Thyroid gland (tissue), 4 donors: ENCODE measurements at regions not wholly inside any gene's neighbourhood (a gene's known extent, or its start where the extent isn't known, plus 50 kb on each side); places are given as distances from the start of the nearest gene placed in this dataset.

Experiments used
- DNase-seq, 2 donors: peaks; one replicate each; pipeline ENCODE4 v3.0.0-alpha.2; 2019
- H3K27ac ChIP-seq, 3 donors: fragments of 200-600 bp; sonication (generic); 1 replicate in 2 of 3; 2 replicates in 1 of 3; pipeline ENCODE4 v1.5.1; 2016 to 2019; ENCODE audit warnings: mild to moderate bottlenecking in 1 of 3, moderate library complexity in 1 of 3
- H3K27me3 ChIP-seq: fragments of 200-600 bp; sonication (generic); one replicate; pipeline ENCODE4 v1.5.1; 2019
- H3K36me3 ChIP-seq, 2 donors: fragments of 200-600 bp; sonication (generic); one replicate each; pipeline ENCODE4 v1.5.1; 2016 to 2019
- H3K4me1 ChIP-seq, 2 donors: fragments of 200-600 bp; sonication (generic); one replicate each; pipeline ENCODE4 v1.5.1; 2017 to 2019
- H3K4me3 ChIP-seq, 3 donors: fragments of 200-600 bp; sonication (generic); replicated peaks in 1 of 3; 1 replicate in 2 of 3; 2 replicates in 1 of 3; pipeline ENCODE4 v1.5.1; 2016; ENCODE audit warnings: mild to moderate bottlenecking in 1 of 3
- H3K9me3 ChIP-seq: fragments of 200-600 bp; sonication (generic); one replicate; pipeline ENCODE4 v1.5.1; 2017
- POLR2A ChIP-seq, 2 donors: fragments of 450-650 bp; IDR thresholded peaks; one replicate each; pipeline ENCODE4 v1.6.1; 2017; ENCODE audit warnings: antibody characterized with exemption in 2 of 2, mild to moderate bottlenecking in 2 of 2, moderate library complexity in 1 of 2
- WGBS, 2 donors: methylation state at CpG; one replicate each; pipeline ENCODE4 v1.1.5; 2017; 5-methylcytosine and 5-hydroxymethylcytosine counted together
- intact Hi-C: fragments of 100-400 bp; cut with DNase I; formaldehyde crosslinking; loops from one replicate; pipeline ENCODE4 v1.15.1; 2023
- TF ChIP-seq, protein P1 (sequence below), 6 experiments: fragments of 200-600 bp in 3 of 6; fragments of 450-650 bp in 3 of 6; sonication (generic) in 3 of 6; IDR thresholded peaks; one replicate each; pipeline ENCODE4 v1.5.1; 2016 to 2019; ENCODE audit warnings: antibody characterized with exemption in 6 of 6, mild to moderate bottlenecking in 2 of 6, inconsistent platforms in 1 of 6, moderate library complexity in 1 of 6

GRCh38 chr5:173792781-173793547 lies 95.2 kb upstream of the CPEB4 start:
- H3K36me3 ChIP-seq: no peaks in the 10 kb centered on the region
- no peak overlapping the region for H3K27ac ChIP-seq
- WGBS, 2 donors: 87 to 88% methylated on average over 7 of the region's 7 CpGs
- no peak overlapping the region for H3K4me3 ChIP-seq
- H3K9me3 ChIP-seq: no peaks in the 10 kb centered on the region
- no peak for TF ChIP-seq POLR2A (IDR thresholded peaks at IDR 0.05)
- TF ChIP-seq, protein P1, sequence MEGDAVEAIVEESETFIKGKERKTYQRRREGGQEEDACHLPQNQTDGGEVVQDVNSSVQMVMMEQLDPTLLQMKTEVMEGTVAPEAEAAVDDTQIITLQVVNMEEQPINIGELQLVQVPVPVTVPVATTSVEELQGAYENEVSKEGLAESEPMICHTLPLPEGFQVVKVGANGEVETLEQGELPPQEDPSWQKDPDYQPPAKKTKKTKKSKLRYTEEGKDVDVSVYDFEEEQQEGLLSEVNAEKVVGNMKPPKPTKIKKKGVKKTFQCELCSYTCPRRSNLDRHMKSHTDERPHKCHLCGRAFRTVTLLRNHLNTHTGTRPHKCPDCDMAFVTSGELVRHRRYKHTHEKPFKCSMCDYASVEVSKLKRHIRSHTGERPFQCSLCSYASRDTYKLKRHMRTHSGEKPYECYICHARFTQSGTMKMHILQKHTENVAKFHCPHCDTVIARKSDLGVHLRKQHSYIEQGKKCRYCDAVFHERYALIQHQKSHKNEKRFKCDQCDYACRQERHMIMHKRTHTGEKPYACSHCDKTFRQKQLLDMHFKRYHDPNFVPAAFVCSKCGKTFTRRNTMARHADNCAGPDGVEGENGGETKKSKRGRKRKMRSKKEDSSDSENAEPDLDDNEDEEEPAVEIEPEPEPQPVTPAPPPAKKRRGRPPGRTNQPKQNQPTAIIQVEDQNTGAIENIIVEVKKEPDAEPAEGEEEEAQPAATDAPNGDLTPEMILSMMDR (IDR thresholded peaks at IDR 0.05): no peak
- intact Hi-C loops: no loop called here
- no peak for DNase-seq
- peaks cover 0 to 9% of the 10 kb centered on the region in 2 donors for H3K4me1 ChIP-seq
- no peaks in the 10 kb centered on the region for H3K27me3 ChIP-seq

- intact Hi-C loops: no loop called here
- no peak overlapping the region for H3K4me3 ChIP-seq
- H3K27ac ChIP-seq: no peak overlapping the region
Measured at GRCh38 chr5:173793648-173794548, 94.3 kb upstream of the CPEB4 start.

GRCh38 chr5:173794901-173795416 lies 93.2 kb upstream of the CPEB4 start:
- WGBS, 2 donors: 97% methylated on average over 10 of the region's 10 CpGs
- no peaks in the 10 kb centered on the region for H3K36me3 ChIP-seq
- DNase-seq: no peak
- no peaks in the 10 kb centered on the region for H3K27me3 ChIP-seq
- H3K4me1 ChIP-seq: peaks cover 0 to 19% of the 10 kb centered on the region in 2 donors
- TF ChIP-seq, protein P1 (IDR thresholded peaks at IDR 0.05): no peak
- no peak for TF ChIP-seq POLR2A (IDR thresholded peaks at IDR 0.05)
- H3K9me3 ChIP-seq: no peaks in the 10 kb centered on the region
- intact Hi-C loops: no loop called here
- H3K27ac ChIP-seq: no peak overlapping the region
- H3K4me3 ChIP-seq: no peak overlapping the region

More at GRCh38 chr5:173793648-173794548, 94.3 kb upstream of the CPEB4 start:
- Histone ChIP-seq H3K27me3 (no peaks in the 10 kb centered on the region), H3K9me3 (no peaks in the 10 kb centered on the region), H3K36me3 (no peaks in the 10 kb centered on the region), H3K4me1 (peaks cover 0 to 17% of the 10 kb centered on the region in 2 donors)
- DNase-seq: peak; percentile 29 to 36
- 72 to 75% methylated on average over 13 to 15 of the region's 16 CpGs for WGBS, 2 donors
- TF ChIP-seq POLR2A (IDR thresholded peaks at IDR 0.05): no peak

DNA sequence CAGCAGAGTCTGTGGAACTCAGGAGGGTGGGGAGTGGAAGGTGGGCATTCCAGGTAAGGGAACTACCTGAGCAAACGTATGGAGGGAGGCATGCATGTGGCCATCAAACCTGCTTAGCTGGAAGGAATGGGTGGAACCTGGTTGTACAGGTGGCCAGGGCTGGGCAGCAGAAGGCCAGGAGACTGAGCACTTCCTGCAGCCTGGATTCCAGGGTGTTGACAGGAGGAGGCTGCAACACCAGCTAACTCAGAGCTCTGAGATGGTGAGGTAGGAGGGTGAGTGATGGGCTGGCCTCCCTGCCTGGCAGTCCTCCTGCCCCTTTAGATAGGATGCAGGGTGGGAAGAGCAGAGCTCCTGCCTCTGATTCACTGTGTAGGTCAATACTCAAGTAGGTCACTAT lies 92.5 kb upstream of the CPEB4 start:
- WGBS, 2 donors: 80 to 86% methylated on average over 1 of the region's 1 CpG
- no peak for DNase-seq

More for the DNA sequence above, 92.5 kb upstream of the CPEB4 start:
- H3K27ac ChIP-seq: no peak overlapping the region
- no peaks in the 10 kb centered on the region for H3K9me3 ChIP-seq
- peaks cover 0 to 25% of the 10 kb centered on the region in 2 donors for H3K4me1 ChIP-seq
- no peaks in the 10 kb centered on the region for H3K36me3 ChIP-seq
- TF ChIP-seq, protein P1 (IDR thresholded peaks at IDR 0.05): no peak
- TF ChIP-seq POLR2A (IDR thresholded peaks at IDR 0.05): no peak
- no peak overlapping the region for H3K4me3 ChIP-seq
- no peaks in the 10 kb centered on the region for H3K27me3 ChIP-seq
- intact Hi-C loops: no loop called here
